Esophagus muscularis mucosa (tissue), 4 donors: ENCODE measurements at regions not wholly inside any gene's neighbourhood (a gene's known extent, or its start where the extent isn't known, plus 50 kb on each side); places are given as distances from the start of the nearest gene placed in this dataset.

Experiments
- DNase-seq: peaks from one replicate; pipeline ENCODE4 v3.0.0-alpha.2; 2017; ENCODE audit errors: extremely low spot score
- H3K27ac ChIP-seq, 4 donors: fragments of 200-600 bp; sonication (generic); replicated peaks in 1 of 4; 1 replicate in 3 of 4; 2 replicates in 1 of 4; pipeline ENCODE4 v1.5.1; 2016 to 2019; ENCODE audit warnings: mild to moderate bottlenecking in 1 of 4
- H3K27me3 ChIP-seq, 4 donors: fragments of 200-600 bp; sonication (generic); one replicate each; pipeline versions ENCODE4 v1.5.1 to v1.6.0; 2016 to 2019
- H3K36me3 ChIP-seq, 4 donors: fragments of 200-600 bp; sonication (generic); one replicate each; pipeline ENCODE4 v1.5.1; 2016 to 2019
- H3K4me1 ChIP-seq, 4 donors: fragments of 200-600 bp; sonication (generic); one replicate each; pipeline ENCODE4 v1.5.1; 2016 to 2019
- H3K4me3 ChIP-seq, 4 donors: fragments of 200-600 bp; sonication (generic); 1 replicate in 2 of 4; 2 replicates in 2 of 4; pipeline ENCODE4 v1.5.1; 2016 to 2019; ENCODE audit warnings: mild to moderate bottlenecking in 4 of 4, moderate library complexity in 1 of 4
- H3K9me3 ChIP-seq, 4 donors: fragments of 200-600 bp; sonication (generic); 1 replicate in 3 of 4; 2 replicates in 1 of 4; pipeline ENCODE4 v1.5.1; 2016 to 2019
- EP300 ChIP-seq: sonication (generic); formaldehyde crosslinking; IDR thresholded peaks from one replicate; pipeline ENCODE4 v1.6.1; 2017; ENCODE audit warnings: antibody characterized with exemption
- POLR2A ChIP-seq: fragments of 450-650 bp; IDR thresholded peaks from one replicate; pipeline ENCODE4 v1.6.1; 2017; ENCODE audit warnings: antibody characterized with exemption, moderate library complexity, mild to moderate bottlenecking, low read depth
- POLR2AphosphoS5 ChIP-seq, 2 donors: sonication (generic); formaldehyde crosslinking; IDR thresholded peaks; one replicate each; pipeline ENCODE4 v1.6.1; 2017; ENCODE audit warnings: antibody characterized with exemption in 2 of 2
- WGBS: methylation state at CpG from one replicate; pipeline ENCODE4 v1.1.5; 2018; 5-methylcytosine and 5-hydroxymethylcytosine counted together
- intact Hi-C: fragments of 100-400 bp; cut with DNase I; formaldehyde crosslinking; loops from one replicate; pipeline ENCODE4 v1.15.1; 2023
- TF ChIP-seq, protein P1 (sequence below), 3 experiments: fragments of 200-600 bp in 2 of 3; fragments of 450-650 bp in 1 of 3; sonication (generic) in 2 of 3; IDR thresholded peaks; one replicate each; pipeline ENCODE4 v1.5.1; 2017 to 2019; ENCODE audit warnings: antibody characterized with exemption in 3 of 3, mild to moderate bottlenecking in 2 of 3, moderate library complexity in 1 of 3

DNA sequence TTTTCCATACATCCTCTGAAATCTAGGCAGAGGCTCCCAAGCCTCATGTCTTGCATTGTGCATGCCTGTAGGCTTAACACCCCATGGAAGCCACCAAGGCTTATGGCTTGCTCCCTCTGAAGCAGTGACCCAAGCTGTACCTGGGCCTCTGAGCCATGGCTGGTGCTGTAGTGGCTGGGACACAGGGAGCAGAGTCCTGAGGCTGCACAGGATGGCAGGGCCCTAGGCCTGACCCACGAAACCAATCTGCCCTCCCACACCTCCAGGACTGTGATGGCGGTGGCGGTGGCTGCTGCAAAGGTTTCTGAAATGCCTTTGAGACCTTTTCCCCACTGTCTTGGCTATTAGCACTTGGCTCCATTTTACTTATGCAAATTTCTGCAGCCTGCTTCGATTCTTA is 429.5 kb downstream of the NPHP4 start:
- 77% methylated on average over 4 of the region's 4 CpGs for WGBS

DNA sequence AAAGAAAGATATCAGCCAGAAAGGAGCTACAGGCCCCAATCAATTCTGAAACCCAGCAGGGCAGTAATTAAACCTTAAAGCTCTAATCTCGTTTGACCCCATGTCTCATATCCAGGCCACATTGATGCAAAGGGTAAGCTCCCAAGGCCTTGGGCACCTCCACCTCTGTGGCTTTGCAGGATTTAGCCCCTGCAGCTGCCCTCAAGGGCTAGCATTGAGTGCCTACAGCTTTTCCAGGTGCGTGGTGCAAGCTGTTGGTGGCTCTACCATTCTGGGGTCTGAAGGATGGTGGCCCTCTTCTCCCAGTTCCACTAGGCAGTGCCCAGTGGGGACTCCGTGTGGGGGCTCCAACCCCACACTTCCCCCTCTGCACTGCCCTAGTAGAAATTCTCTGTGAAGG is 429.9 kb downstream of the NPHP4 start:
- no peak overlapping the region for H3K27ac ChIP-seq
- no peaks in the 10 kb centered on the region for H3K36me3 ChIP-seq
- no peaks in the 10 kb centered on the region for H3K4me1 ChIP-seq
- H3K4me3 ChIP-seq = no peak overlapping the region
- peaks cover 0 to 13% (median 10%) of the 10 kb centered on the region in 4 donors for H3K9me3 ChIP-seq
- 97% methylated on average over 3 of the region's 3 CpGs for WGBS
- H3K27me3 ChIP-seq = peaks cover 0 to 24% (median 0%) of the 10 kb centered on the region in 4 donors
- peak; percentile 85 for DNase-seq
- intact Hi-C loops = no loop called here
- TF ChIP-seq POLR2AphosphoS5 (IDR thresholded peaks at IDR 0.05) (no peak), EP300 (no peak), POLR2A (no peak)
- TF ChIP-seq, protein P1, sequence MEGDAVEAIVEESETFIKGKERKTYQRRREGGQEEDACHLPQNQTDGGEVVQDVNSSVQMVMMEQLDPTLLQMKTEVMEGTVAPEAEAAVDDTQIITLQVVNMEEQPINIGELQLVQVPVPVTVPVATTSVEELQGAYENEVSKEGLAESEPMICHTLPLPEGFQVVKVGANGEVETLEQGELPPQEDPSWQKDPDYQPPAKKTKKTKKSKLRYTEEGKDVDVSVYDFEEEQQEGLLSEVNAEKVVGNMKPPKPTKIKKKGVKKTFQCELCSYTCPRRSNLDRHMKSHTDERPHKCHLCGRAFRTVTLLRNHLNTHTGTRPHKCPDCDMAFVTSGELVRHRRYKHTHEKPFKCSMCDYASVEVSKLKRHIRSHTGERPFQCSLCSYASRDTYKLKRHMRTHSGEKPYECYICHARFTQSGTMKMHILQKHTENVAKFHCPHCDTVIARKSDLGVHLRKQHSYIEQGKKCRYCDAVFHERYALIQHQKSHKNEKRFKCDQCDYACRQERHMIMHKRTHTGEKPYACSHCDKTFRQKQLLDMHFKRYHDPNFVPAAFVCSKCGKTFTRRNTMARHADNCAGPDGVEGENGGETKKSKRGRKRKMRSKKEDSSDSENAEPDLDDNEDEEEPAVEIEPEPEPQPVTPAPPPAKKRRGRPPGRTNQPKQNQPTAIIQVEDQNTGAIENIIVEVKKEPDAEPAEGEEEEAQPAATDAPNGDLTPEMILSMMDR (IDR thresholded peaks at IDR 0.05) = no peak

More for the DNA sequence above, 429.5 kb downstream of the NPHP4 start:
- peak; percentile 70 for DNase-seq
- no peak overlapping the region for H3K4me3 ChIP-seq
- peaks cover 0 to 13% (median 10%) of the 10 kb centered on the region in 4 donors for H3K9me3 ChIP-seq
- intact Hi-C loops = no loop called here
- TF ChIP-seq EP300 = no peak
- TF ChIP-seq, protein P1 (IDR thresholded peaks at IDR 0.05) = no peak
- TF ChIP-seq POLR2AphosphoS5 (IDR thresholded peaks at IDR 0.05) = no peak
- no peak for TF ChIP-seq POLR2A
- no peaks in the 10 kb centered on the region for H3K36me3 ChIP-seq
- peaks cover 0 to 24% (median 0%) of the 10 kb centered on the region in 4 donors for H3K27me3 ChIP-seq
- no peak overlapping the region for H3K27ac ChIP-seq
- H3K4me1 ChIP-seq = no peaks in the 10 kb centered on the region

GRCh38 chr1:5559078-5559477 is 433.1 kb downstream of the NPHP4 start:
- WGBS = 76% methylated on average over 2 of the region's 2 CpGs
- intact Hi-C loops = no loop called here

GRCh38 chr1:5555853-5556252 is 436.4 kb downstream of the NPHP4 start:
- Histone ChIP-seq H3K9me3 (peaks cover 0 to 15% (median 10%) of the 10 kb centered on the region in 4 donors), H3K4me1 (no peaks in the 10 kb centered on the region), H3K4me3 (no peak overlapping the region), H3K27ac (no peak overlapping the region), H3K36me3 (no peaks in the 10 kb centered on the region), H3K27me3 (peaks cover 0 to 27% (median 0%) of the 10 kb centered on the region in 4 donors)
- TF ChIP-seq POLR2AphosphoS5 (IDR thresholded peaks at IDR 0.05) = no peak
- TF ChIP-seq, protein P1 (IDR thresholded peaks at IDR 0.05) = no peak
- TF ChIP-seq EP300 = no peak
- TF ChIP-seq POLR2A = no peak
- WGBS = 89% methylated on average over 9 of the region's 9 CpGs
- intact Hi-C loops = no loop called here
- DNase-seq = no peak

More at GRCh38 chr1:5559078-5559477, 433.1 kb downstream of the NPHP4 start:
- Histone ChIP-seq H3K9me3 (peaks cover 0 to 13% (median 10%) of the 10 kb centered on the region in 4 donors), H3K27me3 (peaks cover 0 to 3% (median 0%) of the 10 kb centered on the region in 4 donors), H3K27ac (no peak overlapping the region), H3K4me1 (no peaks in the 10 kb centered on the region), H3K36me3 (no peaks in the 10 kb centered on the region), H3K4me3 (no peak overlapping the region)
- no peak for TF ChIP-seq POLR2AphosphoS5 (IDR thresholded peaks at IDR 0.05)
- no peak for TF ChIP-seq EP300
- no peak for TF ChIP-seq POLR2A
- TF ChIP-seq, protein P1 (IDR thresholded peaks at IDR 0.05) = no peak
- DNase-seq = no peak

- intact Hi-C loops = no loop called here
- TF ChIP-seq POLR2A (no peak), POLR2AphosphoS5 (IDR thresholded peaks at IDR 0.05) (no peak), EP300 (no peak)
- TF ChIP-seq, protein P1 (IDR thresholded peaks at IDR 0.05) = no peak
- no peaks in the 10 kb centered on the region for H3K4me1 ChIP-seq
- peaks cover 0 to 15% (median 10%) of the 10 kb centered on the region in 4 donors for H3K9me3 ChIP-seq
- no peaks in the 10 kb centered on the region for H3K36me3 ChIP-seq
- peak; percentile 70 for DNase-seq
- H3K4me3 ChIP-seq = no peak overlapping the region
- no peak overlapping the region for H3K27ac ChIP-seq
- 82% methylated on average over 5 of the region's 5 CpGs for WGBS
- peaks cover 0 to 32% (median 0%) of the 10 kb centered on the region in 4 donors for H3K27me3 ChIP-seq
Measured at GRCh38 chr1:5554784-5555183, 437.4 kb downstream of the NPHP4 start.
